ENCODE measurements at regions not wholly inside any gene's neighbourhood (a gene's known extent, or its start where the extent isn't known, plus 50 kb on each side); places are given as distances from the start of the nearest gene placed in this dataset.
A peak's percentile ranks its signal among the peaks of the same experiment; 100 is the strongest.

DNA sequence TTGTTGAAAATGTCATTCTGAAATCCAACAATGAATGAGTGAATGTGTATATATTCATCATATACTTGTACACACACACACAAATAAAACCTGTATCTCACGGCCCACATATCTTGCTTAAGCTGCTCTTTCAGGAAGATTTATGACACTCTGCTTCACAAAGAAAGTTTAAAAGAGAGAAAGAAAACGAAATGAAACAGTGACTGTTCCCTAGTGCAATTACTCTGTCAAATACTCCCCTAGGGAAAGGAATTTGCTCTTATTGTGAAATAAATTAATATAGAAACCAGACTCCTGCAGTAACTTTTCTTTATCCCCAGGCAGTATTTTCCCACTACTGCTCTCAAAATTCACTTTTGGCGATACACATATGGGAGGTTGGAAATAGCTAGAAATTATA, 329.1 kb downstream of the VPS13C start:
- Mint-ChIP-seq H3K4me3 (no peak overlapping the region), H3K9me3 (no peaks in the 10 kb centered on the region), H3K27ac (no peak overlapping the region), H3K36me3 (no peaks in the 10 kb centered on the region), H3K27me3 (peaks cover 7 to 9% of the 10 kb centered on the region in 2 donors), H3K4me1 (no peaks in the 10 kb centered on the region)
- H3K9me3 ChIP-seq (ENCODE audit: low read length): no peaks in the 10 kb centered on the region
- no peak for DNase-seq
- ChIA-PET POLR2A (no interaction called here), CTCF (no interaction called here)
- H3K36me3 ChIP-seq (ENCODE audit: insufficient read depth, low read length): no peaks in the 10 kb centered on the region
- H3K27me3 ChIP-seq (ENCODE audit: insufficient read depth, low read length, poor library complexity, severe bottlenecking): peaks cover 3% of the 10 kb centered on the region
- no peaks in the 10 kb centered on the region for H3K4me1 ChIP-seq (ENCODE audit: insufficient read depth, low read length)
- no peak overlapping the region for H3K27ac ChIP-seq (ENCODE audit: low read depth, low read length)
- no peak overlapping the region for H3K4me3 ChIP-seq (ENCODE audit: low read length)

- Mint-ChIP-seq H3K27me3 (peaks cover 7 to 17% of the 10 kb centered on the region in 2 donors), H3K4me1 (no peaks in the 10 kb centered on the region), H3K36me3 (no peaks in the 10 kb centered on the region), H3K27ac (no peak overlapping the region), H3K4me3 (no peak overlapping the region), H3K9me3 (no peaks in the 10 kb centered on the region)
- POLR2A ChIA-PET: no interaction called here
- Histone ChIP-seq H3K9me3 (ENCODE audit: low read length) (no peaks in the 10 kb centered on the region), H3K27me3 (ENCODE audit: insufficient read depth, low read length, poor library complexity, severe bottlenecking) (peaks cover 3% of the 10 kb centered on the region), H3K27ac (ENCODE audit: low read depth, low read length) (no peak overlapping the region), H3K36me3 (ENCODE audit: insufficient read depth, low read length) (no peaks in the 10 kb centered on the region), H3K4me3 (ENCODE audit: low read length) (no peak overlapping the region), H3K4me1 (ENCODE audit: insufficient read depth, low read length) (no peaks in the 10 kb centered on the region)
- CTCF ChIA-PET: no interaction called here
- no peak for DNase-seq
Observed at GRCh38 chr15:61729646-61730045, 330.6 kb downstream of the VPS13C start.

- Mint-ChIP-seq H3K27me3 (peaks cover 9 to 31% of the 10 kb centered on the region in 2 donors), H3K4me3 (no peak overlapping the region), H3K4me1 (no peaks in the 10 kb centered on the region), H3K9me3 (no peaks in the 10 kb centered on the region), H3K36me3 (no peaks in the 10 kb centered on the region), H3K27ac (no peak overlapping the region)
- Histone ChIP-seq H3K27ac (ENCODE audit: low read depth, low read length) (no peak overlapping the region), H3K27me3 (ENCODE audit: insufficient read depth, low read length, poor library complexity, severe bottlenecking) (peaks cover 3% of the 10 kb centered on the region), H3K36me3 (ENCODE audit: insufficient read depth, low read length) (no peaks in the 10 kb centered on the region), H3K4me3 (ENCODE audit: low read length) (no peak overlapping the region), H3K4me1 (ENCODE audit: insufficient read depth, low read length) (no peaks in the 10 kb centered on the region), H3K9me3 (ENCODE audit: low read length) (no peaks in the 10 kb centered on the region)
- no peak for DNase-seq
- ChIA-PET CTCF (no interaction called here), POLR2A (no interaction called here)
Observed at GRCh38 chr15:61726166-61726565, 334.1 kb downstream of the VPS13C start.

DNA sequence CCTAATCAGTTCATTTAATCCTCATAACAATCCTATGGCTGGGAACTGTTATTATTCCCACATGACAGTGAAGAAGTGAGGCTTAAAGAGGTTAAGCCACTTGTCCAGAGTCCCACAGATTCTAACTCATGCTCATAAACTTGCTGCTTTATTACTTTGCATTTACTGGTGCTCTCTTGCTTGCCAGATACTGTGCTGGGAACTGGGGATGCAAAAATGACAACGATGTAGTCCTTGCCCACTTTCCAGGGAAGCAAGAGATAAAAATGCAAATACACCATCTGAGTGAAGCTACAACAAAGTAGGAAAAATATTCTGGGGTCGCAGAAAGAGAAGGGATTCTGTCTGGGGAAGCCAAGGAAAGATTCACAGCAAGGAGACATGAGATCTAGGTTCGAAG, 335.0 kb downstream of the VPS13C start:
- Histone ChIP-seq H3K4me3 (ENCODE audit: low read length) (no peak overlapping the region), H3K4me1 (ENCODE audit: insufficient read depth, low read length) (no peaks in the 10 kb centered on the region), H3K9me3 (ENCODE audit: low read length) (no peaks in the 10 kb centered on the region), H3K27me3 (ENCODE audit: insufficient read depth, low read length, poor library complexity, severe bottlenecking) (peaks cover 3% of the 10 kb centered on the region), H3K36me3 (ENCODE audit: insufficient read depth, low read length) (no peaks in the 10 kb centered on the region), H3K27ac (ENCODE audit: low read depth, low read length) (no peak overlapping the region)
- DNase-seq: no peak
- H3K27me3 Mint-ChIP-seq: peaks cover 9 to 36% of the 10 kb centered on the region in 2 donors
- H3K4me3 Mint-ChIP-seq: no peak overlapping the region
- no peaks in the 10 kb centered on the region for H3K4me1 Mint-ChIP-seq
- ChIA-PET POLR2A (no interaction called here), CTCF (no interaction called here)
- no peaks in the 10 kb centered on the region for H3K9me3 Mint-ChIP-seq
- H3K36me3 Mint-ChIP-seq: no peaks in the 10 kb centered on the region
- no peak overlapping the region for H3K27ac Mint-ChIP-seq

GRCh38 chr15:61724251-61724939, 335.9 kb downstream of the VPS13C start:
- Mint-ChIP-seq H3K9me3 (peaks cover 0 to 2% (median 0%) of the 10 kb centered on the region in 5 donors), H3K36me3 (no peaks in the 10 kb centered on the region), H3K4me3 (no peak overlapping the region), H3K4me1 (no peaks in the 10 kb centered on the region), H3K27ac (no peak overlapping the region), H3K27me3 (peaks cover 11 to 43% of the 10 kb centered on the region in 2 donors)
- Histone ChIP-seq H3K36me3 (ENCODE audit: insufficient read depth, low read length) (no peaks in the 10 kb centered on the region), H3K4me1 (ENCODE audit: insufficient read depth, low read length) (no peaks in the 10 kb centered on the region), H3K9me3 (ENCODE audit: low read length) (no peaks in the 10 kb centered on the region), H3K27me3 (ENCODE audit: insufficient read depth, low read length, poor library complexity, severe bottlenecking) (peaks cover 3% of the 10 kb centered on the region), H3K4me3 (ENCODE audit: low read length) (no peak overlapping the region), H3K27ac (ENCODE audit: low read depth, low read length) (no peak overlapping the region)
- POLR2A ChIA-PET: no interaction called here
- DNase-seq: no peak
- CTCF ChIA-PET: no interaction called here

DNA sequence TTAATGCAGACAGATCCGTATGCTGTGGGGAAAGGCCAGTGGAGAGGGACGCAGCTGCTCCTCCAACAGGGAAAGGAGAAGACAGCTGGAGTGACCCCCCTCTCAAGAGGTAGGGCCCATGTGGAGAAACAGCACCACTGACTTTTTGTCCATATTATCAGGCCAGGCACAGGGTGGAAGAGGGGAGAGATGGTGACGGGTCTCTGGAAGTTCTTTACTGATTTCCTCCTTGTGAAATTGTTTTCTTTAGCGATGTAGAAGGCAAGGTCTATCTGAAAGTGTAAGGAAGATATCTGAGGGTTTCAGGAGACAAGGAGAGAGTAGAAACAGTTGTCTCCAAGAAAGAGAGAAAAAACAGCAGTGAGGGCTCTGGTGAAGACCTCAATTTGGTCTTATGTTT, 338.8 kb downstream of the VPS13C start:
- no peaks in the 10 kb centered on the region for H3K27me3 ChIP-seq (ENCODE audit: insufficient read depth, low read length, poor library complexity, severe bottlenecking)
- Mint-ChIP-seq H3K36me3 (no peaks in the 10 kb centered on the region), H3K4me3 (no peak overlapping the region), H3K27ac (peak overlapping the region in 1 of 8 donors; percentile 51), H3K27me3 (peaks cover 10 to 51% of the 10 kb centered on the region in 2 donors), H3K4me1 (no peaks in the 10 kb centered on the region), H3K9me3 (peaks cover 0 to 2% (median 0%) of the 10 kb centered on the region in 5 donors)
- no peak for DNase-seq
- no peaks in the 10 kb centered on the region for H3K36me3 ChIP-seq (ENCODE audit: insufficient read depth, low read length)
- no peak overlapping the region for H3K4me3 ChIP-seq (ENCODE audit: low read length)
- H3K27ac ChIP-seq (ENCODE audit: low read depth, low read length): no peak overlapping the region
- CTCF ChIA-PET: no interaction called here
- H3K9me3 ChIP-seq (ENCODE audit: low read length): no peaks in the 10 kb centered on the region
- H3K4me1 ChIP-seq (ENCODE audit: insufficient read depth, low read length): no peaks in the 10 kb centered on the region
- POLR2A ChIA-PET: no interaction called here

GRCh38 chr15:61720197-61720704, 340.0 kb downstream of the VPS13C start:
- no peak overlapping the region for H3K27ac ChIP-seq (ENCODE audit: low read depth, low read length)
- no peaks in the 10 kb centered on the region for H3K4me1 Mint-ChIP-seq
- no peaks in the 10 kb centered on the region for H3K4me1 ChIP-seq (ENCODE audit: insufficient read depth, low read length)
- H3K27ac Mint-ChIP-seq: no peak overlapping the region
- H3K4me3 Mint-ChIP-seq: no peak overlapping the region
- ChIA-PET CTCF (no interaction called here), POLR2A (no interaction called here)
- no peaks in the 10 kb centered on the region for H3K36me3 ChIP-seq (ENCODE audit: insufficient read depth, low read length)
- H3K27me3 Mint-ChIP-seq: peaks cover 13 to 52% of the 10 kb centered on the region in 2 donors
- no peak for DNase-seq
- H3K9me3 ChIP-seq (ENCODE audit: low read length): no peaks in the 10 kb centered on the region
- no peaks in the 10 kb centered on the region for H3K27me3 ChIP-seq (ENCODE audit: insufficient read depth, low read length, poor library complexity, severe bottlenecking)
- H3K36me3 Mint-ChIP-seq: no peaks in the 10 kb centered on the region
- no peak overlapping the region for H3K4me3 ChIP-seq (ENCODE audit: low read length)
- H3K9me3 Mint-ChIP-seq: peaks cover 0 to 2% (median 0%) of the 10 kb centered on the region in 5 donors

GRCh38 chr15:61715082-61715481, 345.2 kb downstream of the VPS13C start:
- no peaks in the 10 kb centered on the region for H3K27me3 ChIP-seq (ENCODE audit: insufficient read depth, low read length, poor library complexity, severe bottlenecking)
- ChIA-PET POLR2A (no interaction called here), CTCF (no interaction called here)
- H3K27ac ChIP-seq (ENCODE audit: low read depth, low read length): no peak overlapping the region
- Mint-ChIP-seq H3K9me3 (peaks cover 0 to 2% (median 0%) of the 10 kb centered on the region in 5 donors), H3K4me3 (no peak overlapping the region), H3K27me3 (peaks cover 12 to 33% of the 10 kb centered on the region in 2 donors), H3K27ac (peak overlapping the region in 1 of 8 donors; percentile 16), H3K4me1 (no peaks in the 10 kb centered on the region), H3K36me3 (no peaks in the 10 kb centered on the region)
- H3K9me3 ChIP-seq (ENCODE audit: low read length): no peaks in the 10 kb centered on the region
- H3K36me3 ChIP-seq (ENCODE audit: insufficient read depth, low read length): no peaks in the 10 kb centered on the region
- H3K4me1 ChIP-seq (ENCODE audit: insufficient read depth, low read length): no peaks in the 10 kb centered on the region
- H3K4me3 ChIP-seq (ENCODE audit: low read length): no peak overlapping the region
- DNase-seq: no peak
